Body of pancreas (tissue), 4 donors: ENCODE measurements at regions not wholly inside any gene's neighbourhood (a gene's known extent, or its start where the extent isn't known, plus 50 kb on each side); places are given as distances from the start of the nearest gene placed in this dataset.
"Not testable (repeated sequence)": the region's sequence is repeated elsewhere in the genome, so short reads cannot be mapped to it uniquely, and the experiment has no call there.

Experiments
- ATAC-seq: fragments of 150-250 bp; one replicate; pipeline ENCODE4 v1.9.1; 2016
- DNase-seq, 4 donors: peaks; one replicate each; pipeline ENCODE4 v3.0.0-alpha.2; 2019
- H3K27ac ChIP-seq, 4 donors: fragments of 200-600 bp; sonication (generic); 1 replicate in 3 of 4; 2 replicates in 1 of 4; pipeline versions ENCODE4 v1.5.1 to v1.6.1; 2016 to 2019; ENCODE audit warnings: mild to moderate bottlenecking in 1 of 4, mixed read lengths in 1 of 4, moderate library complexity in 1 of 4
- H3K27me3 ChIP-seq, 2 donors: fragments of 200-600 bp; sonication (generic); one replicate each; pipeline ENCODE4 v1.6.0; 2016; ENCODE audit warnings: mild to moderate bottlenecking in 1 of 2
- H3K36me3 ChIP-seq, 2 donors: fragments of 200-600 bp; sonication (generic); replicated peaks in 1 of 2; 2 replicates each; pipeline ENCODE4 v1.5.1; 2016; ENCODE audit warnings: low read depth in 2 of 2; ENCODE audit not compliant: insufficient read depth in 1 of 2
- H3K4me1 ChIP-seq: fragments of 200-600 bp; sonication (generic); one replicate; pipeline ENCODE4 v1.6.0; 2016
- H3K4me3 ChIP-seq, 2 donors: fragments of 200-600 bp; sonication (generic); 1 replicate in 1 of 2; 2 replicates in 1 of 2; pipeline ENCODE4 v1.5.1; 2016 to 2019
- H3K9me3 ChIP-seq, 3 donors: fragments of 200-600 bp; sonication (generic); 1 replicate in 2 of 3; 2 replicates in 1 of 3; pipeline ENCODE4 v1.5.1; 2016
- CTCF ChIP-seq, 7 experiments: fragments of 450-650 bp in 4 of 7; fragments of 200-600 bp in 3 of 7; sonication (generic) in 3 of 7; IDR thresholded peaks; one replicate each; pipeline ENCODE4 v1.5.1; 2016 to 2019; ENCODE audit warnings: antibody characterized with exemption in 7 of 7
- POLR2A ChIP-seq, 3 donors: fragments of 450-650 bp; IDR thresholded peaks; one replicate each; pipeline ENCODE4 v1.6.1; 2016; ENCODE audit warnings: antibody characterized with exemption in 3 of 3, mild to moderate bottlenecking in 2 of 3
- WGBS, 2 donors: methylation state at CpG; one replicate each; pipeline ENCODE4 v1.1.5; 2017; 5-methylcytosine and 5-hydroxymethylcytosine counted together
- intact Hi-C: fragments of 100-400 bp; cut with DNase I; formaldehyde crosslinking; loops from one replicate; pipeline ENCODE4 v1.15.1; 2023

- DNase-seq = no peak
- H3K27me3 ChIP-seq = no peaks in the 10 kb centered on the region
- no peak overlapping the region for H3K4me3 ChIP-seq
- no peak for ATAC-seq
- H3K27ac ChIP-seq = no peak overlapping the region
- 66 to 68% methylated on average over 3 of the region's 3 CpGs for WGBS, 2 donors
- intact Hi-C loops = no loop called here
- H3K4me1 ChIP-seq = no peaks in the 10 kb centered on the region
- H3K9me3 ChIP-seq = no peaks in the 10 kb centered on the region
- no peak for TF ChIP-seq CTCF (IDR thresholded peaks at IDR 0.05)
- no peak for TF ChIP-seq POLR2A (IDR thresholded peaks at IDR 0.05)
- no peaks in the 10 kb centered on the region for H3K36me3 ChIP-seq
Observed at GRCh38 chr6:56814308-56814707, 140.6 kb upstream of the BEND6 start.

- ATAC-seq, H3K27me3 ChIP-seq, H3K27ac ChIP-seq, DNase-seq, intact Hi-C loops, H3K36me3 ChIP-seq, H3K4me3 ChIP-seq, H3K4me1 ChIP-seq, H3K9me3 ChIP-seq: not testable (repeated sequence)
- 89 to 90% methylated on average over 2 of the region's 3 CpGs for WGBS, 2 donors
Observed at GRCh38 chr6:56812851-56813250, 142.1 kb upstream of the BEND6 start.

GRCh38 chr6:56808871-56809359, 146.0 kb upstream of the BEND6 start:
- Histone ChIP-seq H3K27ac (no peak overlapping the region), H3K4me3 (no peak overlapping the region), H3K9me3 (no peaks in the 10 kb centered on the region), H3K4me1 (no peaks in the 10 kb centered on the region), H3K27me3 (no peaks in the 10 kb centered on the region), H3K36me3 (no peaks in the 10 kb centered on the region)
- ATAC-seq (no peak), DNase-seq (no peak)
- intact Hi-C loops = no loop called here
- no peak for TF ChIP-seq CTCF (IDR thresholded peaks at IDR 0.05)
- no peak for TF ChIP-seq POLR2A (IDR thresholded peaks at IDR 0.05)
- 62 to 71% methylated on average over 3 of the region's 3 CpGs for WGBS, 2 donors

GRCh38 chr6:56807989-56808337, 146.9 kb upstream of the BEND6 start:
- Histone ChIP-seq H3K4me3 (no peak overlapping the region), H3K27me3 (no peaks in the 10 kb centered on the region), H3K27ac (no peak overlapping the region), H3K36me3 (no peaks in the 10 kb centered on the region), H3K4me1 (no peaks in the 10 kb centered on the region), H3K9me3 (no peaks in the 10 kb centered on the region)
- ATAC-seq (no peak), DNase-seq (no peak)
- intact Hi-C loops = no loop called here
- 61 to 63% methylated on average over 4 of the region's 4 CpGs for WGBS, 2 donors
- TF ChIP-seq POLR2A (IDR thresholded peaks at IDR 0.05) (no peak), CTCF (IDR thresholded peaks at IDR 0.05) (no peak)

- H3K36me3 ChIP-seq = no peaks in the 10 kb centered on the region
- no peaks in the 10 kb centered on the region for H3K27me3 ChIP-seq
- ATAC-seq (no peak), DNase-seq (no peak)
- intact Hi-C loops = no loop called here
- no peak overlapping the region for H3K27ac ChIP-seq
- no peak overlapping the region for H3K4me3 ChIP-seq
- TF ChIP-seq CTCF (IDR thresholded peaks at IDR 0.05) (no peak), POLR2A (IDR thresholded peaks at IDR 0.05) (no peak)
- WGBS, 2 donors = 72 to 80% methylated on average over 4 of the region's 4 CpGs
- H3K4me1 ChIP-seq = no peaks in the 10 kb centered on the region
- no peaks in the 10 kb centered on the region for H3K9me3 ChIP-seq
Observed at GRCh38 chr6:56807326-56807988, 147.4 kb upstream of the BEND6 start.
